Loucy (cell line): ENCODE measurements at regions not wholly inside any gene's neighbourhood (a gene's known extent, or its start where the extent isn't known, plus 50 kb on each side); places are given as distances from the start of the nearest gene placed in this dataset.

Source experiments
- H2AFZ ChIP-seq: fragments of 200-600 bp; sonication (generic); 2 replicates; pipeline ENCODE4 v1.6.0; 2016; ENCODE audit warnings: antibody characterized with exemption, mild to moderate bottlenecking, low read length, moderate library complexity
- H3F3A ChIP-seq: fragments of 200-600 bp; 2 replicates; pipeline ENCODE4 v1.6.0; 2016; ENCODE audit warnings: antibody characterized with exemption, low read depth, mild to moderate bottlenecking
- H3K27me3 ChIP-seq: fragments of 200-600 bp; sonication (generic); 2 replicates; pipeline ENCODE4 v1.6.1; 2014; ENCODE audit warnings: low read length, mild to moderate bottlenecking; ENCODE audit not compliant: insufficient read depth, poor library complexity, severe bottlenecking
- H3K36me3 ChIP-seq: fragments of 200-600 bp; sonication (generic); 2 replicates; pipeline ENCODE4 v1.6.1; 2016; ENCODE audit warnings: low read length; ENCODE audit not compliant: insufficient read depth
- H3K4me1 ChIP-seq: fragments of 200-600 bp; sonication (generic); 2 replicates; pipeline ENCODE4 v1.5.1; 2014; ENCODE audit warnings: low read length, mild to moderate bottlenecking; ENCODE audit not compliant: insufficient read depth, poor library complexity, severe bottlenecking
- H3K4me2 ChIP-seq: fragments of 200-600 bp; sonication (generic); 2 replicates; pipeline ENCODE4 v1.6.0; 2014; ENCODE audit warnings: antibody characterized with exemption, low read length, low read depth, mild to moderate bottlenecking; ENCODE audit not compliant: poor library complexity, severe bottlenecking
- H3K4me3 ChIP-seq: fragments of 200-600 bp; sonication (generic); 2 replicates; pipeline ENCODE4 v1.5.1; 2014; ENCODE audit warnings: low read length, mild to moderate bottlenecking, mixed read lengths; ENCODE audit not compliant: poor library complexity, severe bottlenecking
- H3K79me2 ChIP-seq: fragments of 200-600 bp; sonication (generic); 2 replicates; pipeline ENCODE4 v1.6.1; 2014; ENCODE audit warnings: low read length; ENCODE audit not compliant: insufficient read depth
- H3K9ac ChIP-seq: fragments of 200-600 bp; sonication (generic); 2 replicates; pipeline ENCODE4 v1.6.0; 2014; ENCODE audit warnings: mild to moderate bottlenecking, low read depth, low read length, moderate library complexity; ENCODE audit not compliant: poor library complexity, severe bottlenecking
- H3K9me2 ChIP-seq: fragments of 200-600 bp; sonication (generic); replicated peaks from 2 replicates; pipeline ENCODE4 v1.6.1; 2016; ENCODE audit warnings: low read depth, low read length, mixed read lengths
- H3K9me3 ChIP-seq: fragments of 200-600 bp; sonication (generic); 2 replicates; pipeline ENCODE4 v1.6.1; 2014; ENCODE audit warnings: mild to moderate bottlenecking, antibody characterized with exemption, low read length, low read depth; ENCODE audit not compliant: insufficient read depth
- H4K20me1 ChIP-seq: fragments of 200-600 bp; sonication (generic); 2 replicates; pipeline ENCODE4 v1.6.0; 2014; ENCODE audit warnings: antibody characterized with exemption, low read length, mild to moderate bottlenecking; ENCODE audit not compliant: insufficient read depth, poor library complexity, severe bottlenecking
- CTCF ChIP-seq: fragments of 200-600 bp; sonication (generic); conservative IDR thresholded peaks from 2 replicates; pipeline ENCODE4 v1.5.1; 2014; ENCODE audit warnings: mild to moderate bottlenecking, antibody characterized with exemption, low read length
- EZH2phosphoT487 ChIP-seq: fragments of 200-600 bp; IDR thresholded peaks from 2 replicates; pipeline ENCODE4 v1.6.1; 2018; ENCODE audit warnings: antibody characterized with exemption, mild to moderate bottlenecking, moderate library complexity, borderline replicate concordance

- no peak overlapping the region for H3K4me3 ChIP-seq
- H3K9me2 ChIP-seq = no peaks in the 10 kb centered on the region
- H3F3A ChIP-seq = no peaks in the 10 kb centered on the region
- no peaks in the 10 kb centered on the region for H3K36me3 ChIP-seq
- no peaks in the 10 kb centered on the region for H3K4me1 ChIP-seq
- H3K27me3 ChIP-seq = no peaks in the 10 kb centered on the region
- H2AFZ ChIP-seq = no peak overlapping the region
- H3K9ac ChIP-seq = no peak overlapping the region
- TF ChIP-seq CTCF = no peak
- no peak for TF ChIP-seq EZH2phosphoT487
- H3K9me3 ChIP-seq = no peaks in the 10 kb centered on the region
- H3K79me2 ChIP-seq = no peaks in the 10 kb centered on the region
- H3K4me2 ChIP-seq = no peak overlapping the region
- H4K20me1 ChIP-seq = no peaks in the 10 kb centered on the region
These were observed 360.4 kb upstream of the ZNF608 start for GRCh38 chr5:125106881-125107280.

DNA sequence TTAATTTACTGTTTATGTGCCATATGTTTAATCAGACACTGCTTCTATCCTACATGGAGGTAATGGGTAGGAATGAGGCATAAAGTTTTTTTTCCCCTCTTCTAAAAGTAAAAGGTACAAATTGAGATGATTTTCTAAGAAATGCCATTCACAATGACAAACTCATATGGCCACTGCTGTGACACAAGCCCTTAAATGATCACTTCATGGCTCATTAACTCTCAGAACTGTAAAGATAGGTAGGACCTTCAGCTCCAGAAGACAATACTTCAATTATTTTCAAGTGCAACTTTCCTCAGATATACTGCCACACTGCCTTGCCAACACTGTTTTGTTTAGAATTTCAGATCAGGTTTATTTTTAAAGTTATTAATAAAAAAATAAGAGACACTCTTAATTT, 362.9 kb upstream of the ZNF608 start:
- Histone ChIP-seq H2AFZ (no peak overlapping the region), H3K27me3 (no peaks in the 10 kb centered on the region), H3F3A (no peaks in the 10 kb centered on the region), H3K9me3 (no peaks in the 10 kb centered on the region), H3K79me2 (no peaks in the 10 kb centered on the region), H3K4me1 (no peaks in the 10 kb centered on the region), H3K4me3 (no peak overlapping the region), H3K36me3 (no peaks in the 10 kb centered on the region), H3K4me2 (no peak overlapping the region), H3K9ac (no peak overlapping the region), H4K20me1 (no peaks in the 10 kb centered on the region), H3K9me2 (no peaks in the 10 kb centered on the region)
- TF ChIP-seq CTCF = no peak
- no peak for TF ChIP-seq EZH2phosphoT487

DNA sequence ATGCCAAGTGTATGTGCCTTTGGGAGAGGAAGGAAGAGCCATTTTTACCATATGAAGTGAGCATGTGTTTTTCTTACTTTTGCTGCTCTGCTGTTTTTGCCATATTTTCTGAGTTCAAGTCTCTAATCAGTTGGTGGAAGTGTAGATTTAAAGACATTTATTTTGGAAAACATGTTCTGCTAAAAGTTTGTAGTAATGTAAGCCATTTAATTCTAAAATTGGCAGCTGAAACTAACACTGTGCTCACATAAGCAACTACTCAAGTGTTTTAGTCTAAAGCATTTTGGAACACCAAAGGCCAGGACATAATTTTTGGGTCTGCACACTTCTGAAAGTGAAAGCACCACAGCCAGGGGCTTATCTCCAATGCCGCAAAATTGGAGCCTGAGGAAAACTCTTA, 363.4 kb upstream of the ZNF608 start:
- Histone ChIP-seq H3K9ac (no peak overlapping the region), H3K36me3 (no peaks in the 10 kb centered on the region), H2AFZ (no peak overlapping the region), H3K9me2 (no peaks in the 10 kb centered on the region), H3K27me3 (no peaks in the 10 kb centered on the region), H3K79me2 (no peaks in the 10 kb centered on the region), H4K20me1 (no peaks in the 10 kb centered on the region), H3K4me3 (no peak overlapping the region), H3K4me2 (no peak overlapping the region), H3K4me1 (no peaks in the 10 kb centered on the region), H3K9me3 (no peaks in the 10 kb centered on the region), H3F3A (no peaks in the 10 kb centered on the region)
- TF ChIP-seq CTCF (no peak), EZH2phosphoT487 (no peak)
